Erythroblast (primary cell): ENCODE measurements at regions not wholly inside any gene's neighbourhood (a gene's known extent, or its start where the extent isn't known, plus 50 kb on each side); places are given as distances from the start of the nearest gene placed in this dataset.

Experiments used
- GATA1 ChIP-seq: IDR thresholded peaks from 2 replicates; pipeline ENCODE4 v1.6.1; 2011; ENCODE audit warnings: low read depth, mild to moderate bottlenecking, control low read depth, low read length, moderate library complexity
- POLR2A ChIP-seq: IDR thresholded peaks from 2 replicates; pipeline ENCODE4 v1.6.1; 2011; ENCODE audit warnings: mild to moderate bottlenecking, low read length

DNA sequence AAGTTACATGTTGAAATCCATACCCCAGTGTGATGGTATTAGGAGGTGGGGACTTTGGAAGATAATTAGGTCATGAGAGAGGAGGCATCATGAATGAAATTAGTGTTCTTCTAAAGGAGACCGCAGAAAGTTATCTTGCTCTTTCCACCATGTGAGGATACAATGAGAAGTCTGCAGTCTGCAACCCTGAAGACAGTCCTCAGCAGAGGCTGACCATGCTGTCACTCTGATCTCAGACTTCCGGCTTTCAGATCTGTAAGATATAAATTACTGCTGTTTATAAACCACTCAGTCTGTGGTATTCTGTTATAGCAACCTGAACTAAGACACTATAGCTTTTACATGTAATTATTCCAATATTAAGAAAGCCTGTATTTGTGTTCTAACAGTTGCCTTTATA lies 116.7 kb upstream of the CES5A start:
- no peak for TF ChIP-seq POLR2A
- no peak for TF ChIP-seq GATA1
